ENCODE measurements at regions not wholly inside any gene's neighbourhood (a gene's known extent, or its start where the extent isn't known, plus 50 kb on each side); places are given as distances from the start of the nearest gene placed in this dataset.
"Not testable (repeated sequence)": the region's sequence is repeated elsewhere in the genome, so short reads cannot be mapped to it uniquely, and the experiment has no call there.

DNA sequence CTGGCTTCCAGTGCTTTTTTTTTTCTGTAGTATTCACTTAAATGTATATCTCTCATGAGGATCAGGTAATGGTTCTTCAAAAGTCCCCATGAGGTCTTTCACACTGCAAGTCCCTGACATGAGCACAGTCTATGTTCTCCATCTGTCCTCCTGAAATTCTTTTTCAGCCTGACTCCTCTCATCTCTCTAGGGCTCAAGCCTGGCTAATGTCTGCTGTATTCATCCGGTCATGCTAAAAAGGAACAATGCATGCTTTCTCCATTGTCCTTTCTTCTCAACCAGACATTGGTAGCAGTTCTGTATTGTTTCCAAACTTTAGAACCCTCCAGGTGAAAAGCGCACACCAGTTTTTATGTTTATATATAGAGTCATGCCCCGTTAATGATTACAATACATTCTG is 368.3 kb upstream of the OLFM3 start:
- no peaks in the 10 kb centered on the region for H3K27me3 Mint-ChIP-seq
- ChIA-PET POLR2A (no interaction called here), CTCF (no interaction called here)
- no peaks in the 10 kb centered on the region for H3K4me1 Mint-ChIP-seq
- peaks cover 5% of the 10 kb centered on the region for H3K9me3 Mint-ChIP-seq
- no peaks in the 10 kb centered on the region for H3K36me3 Mint-ChIP-seq (ENCODE audit: low read depth)
- no peak for DNase-seq
- no peak overlapping the region for H3K27ac Mint-ChIP-seq
- no peak overlapping the region for H3K4me3 Mint-ChIP-seq

DNA sequence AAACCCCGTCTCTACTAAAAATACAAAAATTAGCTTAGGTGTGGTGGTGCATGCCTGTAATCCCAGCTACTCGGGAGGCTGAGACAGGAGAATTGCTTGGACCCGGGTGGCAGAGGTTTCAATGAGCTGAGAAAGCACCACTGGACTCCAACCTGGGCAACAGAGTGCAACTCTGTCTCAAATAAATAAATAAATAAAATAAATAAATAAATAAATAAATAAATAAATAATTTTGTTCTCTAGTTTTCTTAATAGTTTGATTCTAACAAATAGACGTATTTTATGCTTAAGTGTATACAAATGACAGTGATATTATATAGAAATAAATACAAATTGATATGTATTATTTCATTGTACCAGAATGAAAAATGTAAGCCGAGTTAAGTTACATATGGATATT is 339.9 kb upstream of the OLFM3 start:
- H3K4me3 Mint-ChIP-seq, result no peak overlapping the region
- ChIA-PET POLR2A (no interaction called here), CTCF (no interaction called here)
- no peaks in the 10 kb centered on the region for H3K27me3 Mint-ChIP-seq
- no peaks in the 10 kb centered on the region for H3K9me3 Mint-ChIP-seq
- no peaks in the 10 kb centered on the region for H3K36me3 Mint-ChIP-seq (ENCODE audit: low read depth)
- no peak for DNase-seq
- H3K4me1 Mint-ChIP-seq, result no peaks in the 10 kb centered on the region
- no peak overlapping the region for H3K27ac Mint-ChIP-seq

DNA sequence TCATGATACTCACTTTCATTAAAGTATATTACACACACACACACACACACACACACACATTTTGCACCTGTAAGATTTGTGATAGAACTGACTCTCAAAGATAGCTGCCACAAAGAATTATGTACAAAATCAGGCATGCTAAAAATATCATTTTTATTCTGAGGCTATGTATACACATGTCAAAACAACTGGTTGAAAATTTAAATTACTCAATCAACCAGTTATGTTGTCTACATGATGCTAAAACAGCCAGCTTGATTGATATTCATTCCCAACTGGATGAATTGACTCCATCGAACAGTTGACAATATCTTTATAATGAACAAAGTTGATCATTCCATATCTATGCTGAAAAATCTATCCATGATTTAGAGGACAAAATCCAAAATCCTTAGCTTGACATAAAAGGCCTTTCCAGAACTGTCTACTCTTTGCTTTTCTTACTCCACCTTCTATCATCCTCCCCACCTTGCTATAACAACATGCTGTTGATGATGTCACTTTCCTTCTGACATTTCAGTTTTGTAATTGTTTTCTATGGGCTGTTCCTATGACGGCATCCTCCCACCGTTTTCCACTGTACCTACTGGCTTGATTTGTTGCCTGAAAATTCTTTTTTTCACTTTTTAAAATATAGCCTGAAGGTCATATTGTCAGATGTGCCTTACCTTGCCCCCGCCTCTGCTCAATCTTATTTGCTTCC is 321.5 kb upstream of the OLFM3 start:
- DNase-seq, result no peak
- H3K27ac Mint-ChIP-seq, result no peak overlapping the region
- no peaks in the 10 kb centered on the region for H3K36me3 Mint-ChIP-seq (ENCODE audit: low read depth)
- ChIA-PET POLR2A (no interaction called here), CTCF (no interaction called here)
- no peaks in the 10 kb centered on the region for H3K27me3 Mint-ChIP-seq
- H3K4me3 Mint-ChIP-seq, result no peak overlapping the region
- H3K9me3 Mint-ChIP-seq, result peaks cover 5% of the 10 kb centered on the region
- no peaks in the 10 kb centered on the region for H3K4me1 Mint-ChIP-seq

DNA sequence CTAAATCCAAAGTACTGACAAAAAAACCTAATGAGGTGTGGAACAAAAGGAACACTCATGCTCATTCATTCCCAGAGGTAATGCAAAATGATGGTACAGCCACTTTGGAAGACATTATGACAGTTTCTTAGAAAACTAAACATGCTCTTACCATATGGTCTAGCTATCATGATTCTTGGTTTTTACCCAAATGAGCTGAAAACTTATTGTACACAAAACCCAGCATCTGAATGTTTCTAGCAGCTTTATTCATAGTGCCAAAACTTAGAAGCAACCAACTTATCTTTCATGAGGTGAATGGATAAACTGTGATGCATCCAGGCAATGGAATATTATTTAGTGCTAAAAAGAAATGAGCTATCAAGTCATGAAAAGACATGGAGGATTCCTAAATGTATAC is 318.4 kb upstream of the OLFM3 start:
- ChIA-PET CTCF (no interaction called here), POLR2A (no interaction called here)
- Mint-ChIP-seq H3K36me3 (ENCODE audit: low read depth) (no peaks in the 10 kb centered on the region), H3K9me3 (peaks cover 5% of the 10 kb centered on the region), H3K4me3 (no peak overlapping the region), H3K4me1 (no peaks in the 10 kb centered on the region), H3K27me3 (no peaks in the 10 kb centered on the region), H3K27ac (no peak overlapping the region)
- DNase-seq, result no peak

DNA sequence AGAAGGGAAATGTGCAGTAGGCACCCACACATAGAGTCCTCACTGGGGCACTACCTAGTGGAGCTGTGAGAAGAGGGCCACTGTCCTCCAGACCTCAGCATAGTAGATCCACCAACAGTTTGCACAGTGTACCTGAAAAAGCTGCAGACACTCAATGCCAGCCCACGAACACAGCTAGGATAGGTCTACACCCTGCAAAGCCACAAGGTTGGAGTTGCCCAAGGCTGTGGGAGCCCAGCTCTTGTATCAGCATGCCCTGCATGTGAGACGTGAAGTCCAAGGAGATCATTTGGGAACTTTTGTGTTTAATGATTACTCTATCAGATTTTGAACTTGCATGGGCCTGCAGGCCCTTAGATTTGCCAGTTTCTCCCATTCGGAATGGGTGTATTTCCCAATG is 299.4 kb upstream of the OLFM3 start:
- Mint-ChIP-seq H3K27ac (no peak overlapping the region), H3K36me3 (ENCODE audit: low read depth) (no peaks in the 10 kb centered on the region), H3K9me3 (peaks cover 11% of the 10 kb centered on the region), H3K4me1 (no peaks in the 10 kb centered on the region), H3K4me3 (no peak overlapping the region), H3K27me3 (no peaks in the 10 kb centered on the region)
- no peak for DNase-seq
- ChIA-PET POLR2A (no interaction called here), CTCF (no interaction called here)

DNA sequence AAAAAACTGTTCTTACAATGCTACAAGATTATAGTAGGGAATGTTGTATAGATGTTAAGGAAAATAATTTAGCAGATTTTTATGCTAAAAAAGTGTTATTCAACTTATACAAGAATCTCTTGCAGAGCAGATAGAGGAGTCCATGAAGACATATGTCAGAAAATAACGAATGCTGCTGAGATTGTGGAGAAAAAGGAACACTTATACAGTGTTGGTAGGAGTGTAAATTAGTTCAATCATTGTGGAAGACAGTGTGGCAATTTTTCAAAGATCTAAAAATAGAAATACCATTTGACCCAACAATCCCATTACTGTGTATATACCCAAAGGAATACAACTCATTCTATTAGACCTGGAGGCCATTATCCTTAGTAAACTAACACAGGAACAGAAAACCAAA is 286.2 kb upstream of the OLFM3 start:
- H3K27ac Mint-ChIP-seq, result no peak overlapping the region
- H3K4me3 Mint-ChIP-seq, result no peak overlapping the region
- no peak for DNase-seq
- H3K27me3 Mint-ChIP-seq, result no peaks in the 10 kb centered on the region
- H3K4me1 Mint-ChIP-seq, result no peaks in the 10 kb centered on the region
- H3K36me3 Mint-ChIP-seq (ENCODE audit: low read depth), result no peaks in the 10 kb centered on the region
- POLR2A ChIA-PET, result no interaction called here
- H3K9me3 Mint-ChIP-seq, result peaks cover 6% of the 10 kb centered on the region
- CTCF ChIA-PET, result no interaction called here

DNA sequence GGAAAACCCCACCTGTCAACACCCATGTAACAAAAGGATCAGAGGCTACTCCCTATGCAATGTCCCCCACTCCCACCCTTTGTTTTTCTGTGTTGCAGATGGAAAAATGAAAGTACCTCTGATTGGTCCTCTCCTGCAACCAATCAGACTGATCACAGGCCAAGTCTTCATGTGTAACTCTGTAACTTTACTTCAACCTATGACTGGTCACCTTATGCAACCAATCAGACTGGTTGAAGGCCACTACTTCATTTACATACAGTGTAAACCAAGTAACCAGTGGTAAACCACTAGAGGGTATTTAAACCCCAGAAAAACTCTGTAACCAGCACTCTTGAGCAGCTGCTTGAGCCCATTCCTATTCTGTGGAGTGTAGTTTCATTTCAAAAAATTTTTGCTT is 266.3 kb upstream of the OLFM3 start:
- Mint-ChIP-seq H3K4me1 (no peaks in the 10 kb centered on the region), H3K36me3 (ENCODE audit: low read depth) (no peaks in the 10 kb centered on the region), H3K4me3 (no peak overlapping the region), H3K27me3 (no peaks in the 10 kb centered on the region), H3K27ac (no peak overlapping the region), H3K9me3 (no peaks in the 10 kb centered on the region)
- ChIA-PET CTCF (no interaction called here), POLR2A (no interaction called here)
- no peak for DNase-seq

DNA sequence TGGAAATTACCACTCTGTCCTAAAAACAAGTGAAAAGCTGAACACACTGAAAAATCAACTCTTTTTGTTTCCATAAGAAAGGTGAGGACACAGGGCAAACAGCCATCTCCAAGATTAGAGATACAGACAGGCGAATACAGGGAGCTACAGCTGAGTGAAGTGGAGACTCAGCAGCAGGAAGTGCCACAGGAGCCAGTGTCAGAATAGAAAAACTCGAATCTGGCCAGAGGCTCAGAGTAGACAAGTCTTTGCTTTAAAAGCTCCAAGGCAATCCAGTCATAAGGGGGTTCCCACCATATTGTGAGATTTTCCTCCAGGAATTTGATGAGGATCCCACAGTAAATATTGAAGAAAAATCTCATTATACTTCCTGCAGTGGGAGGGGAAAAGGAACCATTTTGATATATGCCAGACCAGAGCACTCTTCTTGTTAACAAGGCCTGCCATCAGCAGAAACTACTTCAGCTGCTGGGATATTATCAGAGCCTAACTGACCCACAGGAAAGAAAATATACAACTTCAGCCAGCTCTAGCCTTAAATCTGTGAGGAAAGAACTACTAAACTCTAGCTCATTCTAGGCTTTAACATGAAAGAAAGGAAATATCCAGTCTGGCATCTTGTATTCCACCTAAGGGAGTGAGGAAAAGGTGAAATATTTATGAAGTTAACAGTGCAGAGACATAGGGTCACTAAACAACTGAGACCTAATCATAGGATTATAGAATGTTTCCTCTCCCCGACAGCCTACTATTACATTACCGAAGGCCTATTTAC is 256.2 kb upstream of the OLFM3 start:
- ChIA-PET CTCF (no interaction called here), POLR2A (no interaction called here)
- no peak for DNase-seq
- Mint-ChIP-seq H3K9me3 (no peaks in the 10 kb centered on the region), H3K4me3 (no peak overlapping the region), H3K4me1 (no peaks in the 10 kb centered on the region), H3K36me3 (ENCODE audit: low read depth) (no peaks in the 10 kb centered on the region), H3K27me3 (no peaks in the 10 kb centered on the region), H3K27ac (no peak overlapping the region)

DNA sequence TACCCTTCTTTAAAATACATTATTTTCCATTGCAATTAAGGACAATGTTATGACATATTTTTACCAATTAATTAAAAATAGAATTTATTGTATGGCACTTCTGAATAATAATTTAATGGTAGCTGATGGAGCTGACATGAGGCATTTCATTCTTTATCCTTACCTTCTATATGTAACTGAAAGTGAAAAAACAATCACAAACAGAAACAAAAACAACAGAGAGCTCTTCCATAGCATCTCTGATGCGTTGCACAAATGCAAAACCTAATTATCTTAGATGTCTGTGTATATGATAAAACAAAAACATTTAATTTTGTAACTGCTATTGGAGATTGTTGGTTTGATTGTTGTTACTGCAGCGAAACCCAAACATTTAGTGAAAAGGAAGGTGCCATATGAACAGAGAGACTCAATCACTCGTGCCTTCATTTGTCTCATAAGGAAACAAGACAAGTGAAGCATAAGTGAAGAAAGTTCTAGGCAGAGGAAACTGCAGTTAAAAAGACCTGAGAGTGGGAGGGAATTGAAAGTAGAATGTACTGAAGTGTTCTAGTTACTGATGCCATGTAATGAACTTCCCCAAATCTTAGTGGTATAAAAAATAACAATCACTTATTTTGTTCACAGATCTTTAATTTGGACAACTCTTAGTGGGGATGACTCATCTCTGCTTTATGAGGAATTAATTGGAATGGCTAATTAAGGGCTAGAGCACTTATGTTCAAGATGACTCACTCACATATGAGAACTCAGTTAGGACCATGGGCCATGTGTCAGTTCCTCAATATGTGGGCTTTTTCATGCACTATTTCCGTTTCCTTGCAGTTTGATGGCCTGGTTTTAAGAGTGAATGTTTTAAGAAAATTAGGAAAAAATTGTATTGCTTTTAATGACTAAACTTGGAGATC is 245.0 kb upstream of the OLFM3 start:
- Mint-ChIP-seq H3K27ac (no peak overlapping the region), H3K4me3 (no peak overlapping the region), H3K36me3 (ENCODE audit: low read depth) (no peaks in the 10 kb centered on the region), H3K9me3 (no peaks in the 10 kb centered on the region), H3K27me3 (no peaks in the 10 kb centered on the region), H3K4me1 (no peaks in the 10 kb centered on the region)
- ChIA-PET CTCF (no interaction called here), POLR2A (no interaction called here)
- DNase-seq, result no peak

DNA sequence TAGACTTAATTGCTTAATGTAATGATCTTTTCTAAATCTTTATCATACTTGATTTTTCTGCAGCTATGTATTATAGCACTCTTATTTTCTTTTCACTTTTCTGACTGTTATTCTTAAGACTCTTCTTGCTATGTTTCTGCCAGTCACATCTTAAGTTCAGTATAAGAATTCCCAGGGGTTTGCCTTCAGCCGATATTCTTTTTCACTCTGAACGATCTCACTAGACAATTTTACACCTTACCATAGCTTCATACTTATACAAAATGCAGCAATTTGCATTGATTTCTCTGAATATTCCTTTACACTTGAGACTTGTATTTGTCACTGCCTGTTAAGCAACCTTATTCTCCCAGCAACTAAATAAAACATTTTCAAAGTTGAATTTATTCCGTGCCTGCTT is 242.5 kb upstream of the OLFM3 start:
- H3K36me3 Mint-ChIP-seq (ENCODE audit: low read depth), result no peaks in the 10 kb centered on the region
- no peak overlapping the region for H3K4me3 Mint-ChIP-seq
- POLR2A ChIA-PET, result no interaction called here

DNA sequence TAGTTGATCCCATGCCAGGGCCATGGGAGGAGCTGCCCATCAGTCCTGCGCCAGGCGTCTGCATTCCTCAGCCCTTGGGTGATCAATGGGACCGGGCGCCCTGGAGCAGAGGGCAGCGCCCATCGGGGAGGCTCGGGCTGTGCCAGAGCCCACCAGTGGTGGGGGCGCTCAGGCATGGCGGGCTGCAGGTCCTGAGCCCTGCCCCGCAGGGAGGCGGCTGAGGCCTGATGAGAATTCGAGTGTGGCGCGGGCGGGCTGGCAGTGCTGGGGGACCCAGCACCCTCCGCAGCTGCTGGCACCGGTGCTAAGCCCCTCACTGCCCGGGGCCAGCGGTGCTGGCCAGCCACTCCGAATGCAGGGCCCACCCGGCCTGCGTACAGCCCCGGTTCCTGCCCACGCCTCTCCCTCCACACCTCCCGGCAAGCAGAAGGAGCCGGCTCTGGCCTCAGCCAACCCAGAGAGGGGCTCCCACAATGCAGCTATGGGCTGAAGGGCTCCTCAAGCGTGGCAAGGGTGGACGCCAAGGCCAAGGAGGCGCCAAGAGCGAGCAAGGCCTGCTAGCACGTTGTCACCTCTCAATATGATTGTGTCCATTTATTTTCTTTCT is 238.1 kb upstream of the OLFM3 start:
- H3K4me3 Mint-ChIP-seq, result no peak overlapping the region
- H3K27me3 Mint-ChIP-seq, result no peaks in the 10 kb centered on the region
- peaks cover 5% of the 10 kb centered on the region for H3K9me3 Mint-ChIP-seq
- no peaks in the 10 kb centered on the region for H3K4me1 Mint-ChIP-seq
- ChIA-PET POLR2A (no interaction called here), CTCF (no interaction called here)
- no peak overlapping the region for H3K27ac Mint-ChIP-seq
- DNase-seq, result no peak
- no peaks in the 10 kb centered on the region for H3K36me3 Mint-ChIP-seq (ENCODE audit: low read depth)

More for the DNA sequence above, 242.5 kb upstream of the OLFM3 start:
- Mint-ChIP-seq H3K27ac (no peak overlapping the region), H3K4me1 (no peaks in the 10 kb centered on the region), H3K9me3 (peaks cover 2% of the 10 kb centered on the region), H3K27me3 (no peaks in the 10 kb centered on the region)
- CTCF ChIA-PET, result no interaction called here
- DNase-seq, result no peak

DNA sequence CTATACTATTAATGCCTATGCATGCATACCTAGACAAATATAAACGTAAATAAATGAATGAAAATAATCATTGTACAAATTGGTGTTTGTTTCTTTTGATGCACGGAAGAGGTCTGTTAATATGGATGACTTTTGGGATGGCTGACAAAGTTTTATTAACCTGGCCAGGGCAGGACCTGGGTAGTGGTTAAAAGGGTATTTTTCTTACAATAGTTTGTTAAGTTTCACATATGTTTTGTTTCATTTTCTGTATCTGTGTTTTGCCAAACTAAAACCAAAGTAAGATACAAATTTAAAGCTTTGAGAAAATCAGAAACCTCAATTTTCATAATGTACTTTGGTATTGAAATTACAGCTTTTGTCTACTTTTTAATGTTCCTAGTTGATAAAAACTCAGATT is 222.7 kb upstream of the OLFM3 start:
- no peak for DNase-seq
- no peak overlapping the region for H3K4me3 Mint-ChIP-seq
- CTCF ChIA-PET, result no interaction called here
- H3K27me3 Mint-ChIP-seq, result no peaks in the 10 kb centered on the region
- no peak overlapping the region for H3K27ac Mint-ChIP-seq
- H3K36me3 Mint-ChIP-seq (ENCODE audit: low read depth), result no peaks in the 10 kb centered on the region
- H3K4me1 Mint-ChIP-seq, result no peaks in the 10 kb centered on the region
- POLR2A ChIA-PET, result no interaction called here
- no peaks in the 10 kb centered on the region for H3K9me3 Mint-ChIP-seq

DNA sequence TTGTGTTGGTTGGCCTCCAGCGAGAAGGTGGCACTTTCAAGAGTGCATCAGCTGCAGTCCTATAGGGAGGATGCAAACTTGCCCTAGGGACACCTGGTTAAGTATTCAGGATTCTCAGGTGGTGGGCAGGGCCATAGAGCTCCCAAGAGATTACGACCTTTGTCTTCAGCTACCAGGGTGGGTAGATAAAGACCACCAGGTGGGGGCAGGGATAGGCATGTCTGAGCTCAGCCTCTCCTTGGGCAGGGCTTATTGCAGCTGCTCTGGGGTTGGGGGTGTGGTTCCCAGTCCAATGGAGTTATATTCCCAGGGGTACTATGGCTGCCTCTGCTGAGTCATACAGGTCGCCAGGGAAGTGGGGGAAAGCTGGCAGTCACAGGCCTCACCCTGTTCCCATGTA is 214.2 kb upstream of the OLFM3 start:
- H3K36me3 Mint-ChIP-seq (ENCODE audit: low read depth); H3K27ac Mint-ChIP-seq; H3K4me3 Mint-ChIP-seq; H3K27me3 Mint-ChIP-seq; DNase-seq; H3K9me3 Mint-ChIP-seq; H3K4me1 Mint-ChIP-seq; POLR2A ChIA-PET: not testable (repeated sequence)
- CTCF ChIA-PET, result interaction anchor here (0.7 kb wide), 1 partner anchor 539 kb away, joined by 3 read pairs; no protein-coding TSS in a partner anchor

Measured in activated CD4-positive, alpha-beta T cell treated with anti-CD3 and anti-CD28 coated beads, Interleukin-2, amount 10 ng/mL, durations not matched to agents 7 days and 5 days (primary cell).